OCI-LY1 (cell line): ENCODE measurements at regions not wholly inside any gene's neighbourhood (a gene's known extent, or its start where the extent isn't known, plus 50 kb on each side); places are given as distances from the start of the nearest gene placed in this dataset.

ENCODE experiments used
- CTCF ChIP-seq: fragments of 200-600 bp; sonication (generic), shearing (Covaris generic); IDR thresholded peaks from 2 replicates; pipeline ENCODE4 v1.5.1; 2017; ENCODE audit warnings: mild to moderate bottlenecking, antibody characterized with exemption, low read length, moderate library complexity, mixed read lengths
- EZH2 ChIP-seq: fragments of 200-600 bp; sonication (generic), shearing (Covaris generic); IDR thresholded peaks from 2 replicates; pipeline ENCODE4 v1.8.0; 2017; ENCODE audit warnings: borderline replicate concordance, mixed run types, mild to moderate bottlenecking, antibody characterized with exemption, low read length, moderate library complexity, mixed read lengths

- TF ChIP-seq CTCF (no peak), EZH2 (no peak)
Observed at GRCh38 chr9:3586066-3586465, 60.3 kb upstream of the RFX3 start.
